H1 (cell line): ENCODE measurements at regions not wholly inside any gene's neighbourhood (a gene's known extent, or its start where the extent isn't known, plus 50 kb on each side); places are given as distances from the start of the nearest gene placed in this dataset.

ENCODE experiments used
- CTCF ChIA-PET: fragments of 300-600 bp; sonication (Branson Sonifier 250); formaldehyde crosslinking; loops from one replicate; lab custom pipeline; 2021; ENCODE audit not compliant: partially characterized antibody; lab: Charles Lee
- POLR2A ChIA-PET: fragments of 300-600 bp; sonication (Branson Sonifier 250); formaldehyde crosslinking; loops from one replicate; lab custom pipeline; 2021; ENCODE audit warnings: inconsistent platforms; ENCODE audit not compliant: partially characterized antibody; lab: Charles Lee
- DNase-seq, 2 experiments: peaks; one replicate each; pipeline versions ENCODE4 v3.0.0 to v3.0.0-alpha.2; 2010 to 2022; ENCODE audit warnings: low spot score in 2 of 2, low read depth in 1 of 2, mixed read lengths in 1 of 2
- FAIRE-seq: peaks from 2 replicates; lab custom pipeline; 2011; peaks lifted over from hg19 to GRCh38; lab: Jason Lieb, UNC
- H2AFZ ChIP-seq: 2 replicates; pipeline ENCODE4 v1.8.1; 2012; ENCODE audit warnings: low read length, inconsistent platforms
- H2AK5ac ChIP-seq: 2 replicates; pipeline ENCODE4 v1.6.1; 2013; ENCODE audit warnings: low read depth, low read length
- H2BK120ac ChIP-seq: replicated peaks from 2 replicates; pipeline ENCODE3; 2013; ENCODE audit warnings: low read depth, low read length, inconsistent platforms
- H2BK12ac ChIP-seq: 2 replicates; pipeline ENCODE4 v1.6.1; 2013; ENCODE audit warnings: low read depth, low read length
- H2BK15ac ChIP-seq: 2 replicates; pipeline ENCODE4 v1.6.1; 2013; ENCODE audit warnings: low read length
- H2BK20ac ChIP-seq: 2 replicates; pipeline ENCODE4 v1.6.1; 2013; ENCODE audit warnings: low read length
- H2BK5ac ChIP-seq: 2 replicates; pipeline ENCODE4 v1.6.1; 2013; ENCODE audit warnings: low read depth, low read length
- H3K14ac ChIP-seq: 2 replicates; pipeline ENCODE4 v1.6.1; 2013; ENCODE audit warnings: inconsistent platforms; ENCODE audit not compliant: insufficient read length
- H3K18ac ChIP-seq: 2 replicates; pipeline ENCODE4 v1.6.1; 2013; ENCODE audit warnings: low read length; ENCODE audit errors: extremely low read depth
- H3K23ac ChIP-seq: 2 replicates; pipeline ENCODE4 v1.6.1; 2013; ENCODE audit warnings: inconsistent platforms; ENCODE audit not compliant: insufficient read length
- H3K23me2 ChIP-seq: 2 replicates; pipeline ENCODE4 v1.6.1; 2013; ENCODE audit warnings: low read depth, low read length
- H3K27ac ChIP-seq: 2 replicates; pipeline ENCODE4 v1.6.1; 2011; ENCODE audit warnings: low read depth, low read length, inconsistent platforms
- H3K27me3 ChIP-seq, 4 experiments: replicated peaks in 1 of 4; 1 replicate in 1 of 4; 2 replicates in 3 of 4; pipeline versions ENCODE4 v1.6.1 to v1.8.1; 2011 to 2013; ENCODE audit warnings: low read length in 3 of 4, mild to moderate bottlenecking in 3 of 4, inconsistent platforms in 2 of 4, mixed read lengths in 2 of 4, moderate library complexity in 1 of 4; ENCODE audit not compliant: control insufficient read depth in 3 of 4, insufficient read depth in 3 of 4; ENCODE audit errors: extremely low read depth in 1 of 4
- H3K36me3 ChIP-seq, 4 experiments: 2 replicates each; pipeline versions ENCODE4 v1.6.1 to v1.8.1; 2011 to 2013; ENCODE audit warnings: mild to moderate bottlenecking in 4 of 4, low read length in 3 of 4, moderate library complexity in 2 of 4, control low read depth in 1 of 4, inconsistent platforms in 1 of 4; ENCODE audit not compliant: insufficient read depth in 4 of 4, control insufficient read depth in 2 of 4
- H3K4ac ChIP-seq: replicated peaks from 2 replicates; pipeline ENCODE3; 2013; ENCODE audit warnings: low read length, low read depth, mixed read lengths, inconsistent platforms; ENCODE audit not compliant: insufficient read length
- H3K4me1 ChIP-seq, 4 experiments: replicated peaks in 1 of 4; 1 replicate in 1 of 4; 2 replicates in 3 of 4; pipeline versions ENCODE4 v1.6.1 to v1.8.1; 2011 to 2013; ENCODE audit warnings: low read length in 3 of 4, inconsistent platforms in 2 of 4, mixed read lengths in 1 of 4; ENCODE audit not compliant: insufficient read depth in 4 of 4, control insufficient read depth in 3 of 4
- H3K4me2 ChIP-seq, 2 experiments: 2 replicates each; pipeline versions ENCODE4 v1.6.1 to v1.8.1; 2011 to 2013; ENCODE audit warnings: low read depth in 2 of 2, low read length in 2 of 2, control low read depth in 1 of 2, inconsistent platforms in 1 of 2, mild to moderate bottlenecking in 1 of 2; ENCODE audit not compliant: insufficient read depth in 1 of 2
- H3K4me3 ChIP-seq, 4 experiments: fragments of 200-600, 300-600 bp in 1 of 4; sonication (generic), shearing (Covaris generic), sonication (Bioruptor Twin) in 1 of 4; 2 replicates each; pipeline versions ENCODE4 v1.5.1 to v1.8.1; 2011 to 2016; ENCODE audit warnings: low read length in 4 of 4, low read depth in 3 of 4, control low read depth in 2 of 4, inconsistent platforms in 2 of 4, mild to moderate bottlenecking in 2 of 4, mixed read lengths in 1 of 4, moderate library complexity in 1 of 4; ENCODE audit not compliant: insufficient read depth in 2 of 4; ENCODE audit errors: extremely low read depth in 1 of 4
- H3K56ac ChIP-seq: replicated peaks from 2 replicates; pipeline ENCODE3; 2013; ENCODE audit warnings: low read depth, mild to moderate bottlenecking, mixed read lengths, low read length, inconsistent platforms; ENCODE audit not compliant: insufficient read length
- H3K79me1 ChIP-seq: 2 replicates; pipeline ENCODE4 v1.6.1; 2013; ENCODE audit warnings: low read depth, low read length, control low read depth
- H3K79me2 ChIP-seq, 2 experiments: 2 replicates each; pipeline versions ENCODE4 v1.6.1 to v1.8.1; 2012 to 2013; ENCODE audit warnings: low read length in 2 of 2, mild to moderate bottlenecking in 2 of 2, inconsistent platforms in 1 of 2; ENCODE audit not compliant: insufficient read depth in 2 of 2, control insufficient read depth in 1 of 2
- H3K9ac ChIP-seq, 4 experiments: replicated peaks in 1 of 4; 1 replicate in 1 of 4; 2 replicates in 3 of 4; pipeline versions ENCODE4 v1.6.1 to v1.8.1; 2011 to 2013; ENCODE audit warnings: low read depth in 3 of 4, low read length in 3 of 4, control low read depth in 2 of 4, mild to moderate bottlenecking in 2 of 4, moderate library complexity in 2 of 4, inconsistent platforms in 1 of 4; ENCODE audit errors: extremely low read depth in 1 of 4
- H3K9me3 ChIP-seq, 2 experiments: 2 replicates each; pipeline versions ENCODE4 v1.6.1 to v1.8.1; 2012 to 2013; ENCODE audit warnings: mild to moderate bottlenecking in 2 of 2, moderate library complexity in 2 of 2, control low read depth in 1 of 2, inconsistent platforms in 1 of 2, low read depth in 1 of 2, low read length in 1 of 2, mixed read lengths in 1 of 2; ENCODE audit not compliant: insufficient read depth in 2 of 2
- H4K20me1 ChIP-seq, 2 experiments: replicated peaks in 1 of 2; 2 replicates each; pipeline versions ENCODE3 to v1.8.1; 2011 to 2013; ENCODE audit warnings: inconsistent platforms in 2 of 2, low read length in 2 of 2, mild to moderate bottlenecking in 1 of 2; ENCODE audit not compliant: insufficient read depth in 2 of 2, control insufficient read depth in 1 of 2
- H4K5ac ChIP-seq: 2 replicates; pipeline ENCODE4 v1.6.1; 2013; ENCODE audit warnings: low read length, low read depth, mixed read lengths, inconsistent platforms; ENCODE audit not compliant: insufficient read length
- H4K8ac ChIP-seq: 2 replicates; pipeline ENCODE4 v1.8.0; 2013; ENCODE audit warnings: mild to moderate bottlenecking, moderate library complexity, low read length, inconsistent platforms; ENCODE audit not compliant: insufficient read depth; ENCODE audit errors: extremely low read depth
- H4K91ac ChIP-seq: replicated peaks from 2 replicates; pipeline ENCODE3; 2013; ENCODE audit warnings: low read length, mixed read lengths, inconsistent platforms; ENCODE audit not compliant: insufficient read length
- BACH1 ChIP-seq: IDR thresholded peaks from 2 replicates; pipeline ENCODE4 v1.6.1; 2012; ENCODE audit warnings: low read length, improper control_type of control experiment
- BCL11A ChIP-seq, 2 experiments: IDR thresholded peaks; one replicate each; pipeline ENCODE4 v1.6.1; 2011; ENCODE audit warnings: low read depth in 2 of 2, low read length in 2 of 2, mild to moderate bottlenecking in 2 of 2
- CREB1 ChIP-seq: IDR thresholded peaks from 2 replicates; pipeline ENCODE4 v1.6.1; 2012; ENCODE audit warnings: inconsistent platforms
- EP300 ChIP-seq, 2 experiments: IDR thresholded peaks; 1 replicate in 1 of 2; 2 replicates in 1 of 2; pipeline ENCODE4 v1.6.1; 2011 to 2012; ENCODE audit warnings: low read depth in 2 of 2, low read length in 2 of 2, mild to moderate bottlenecking in 2 of 2, borderline replicate concordance in 1 of 2, inconsistent platforms in 1 of 2, moderate library complexity in 1 of 2
- HDAC6 ChIP-seq: IDR thresholded peaks from one replicate; pipeline ENCODE4 v1.7.1; 2012; ENCODE audit warnings: low read depth, mild to moderate bottlenecking, inconsistent platforms, low read length, moderate library complexity
- JUN ChIP-seq: IDR thresholded peaks from 2 replicates; pipeline ENCODE4 v1.6.1; 2011; ENCODE audit warnings: low read depth, mild to moderate bottlenecking, improper control_type of control experiment, low read length
- NANOG ChIP-seq: IDR thresholded peaks from 2 replicates; pipeline ENCODE4 v1.6.1; 2011; ENCODE audit warnings: low read length, low read depth, mild to moderate bottlenecking, inconsistent platforms; ENCODE audit not compliant: insufficient read depth, poor library complexity, severe bottlenecking
- PHF8 ChIP-seq: fragments of 200-600 bp; sonication (generic); conservative IDR thresholded peaks from 2 replicates; pipeline ENCODE4 v1.7.1; 2012; ENCODE audit warnings: low read depth, mild to moderate bottlenecking, inconsistent platforms, low read length, moderate library complexity
- RFX5 ChIP-seq: IDR thresholded peaks from 2 replicates; pipeline ENCODE4 v1.6.1; 2011; ENCODE audit warnings: low read depth, low read length, improper control_type of control experiment, borderline replicate concordance
- SP4 ChIP-seq: IDR thresholded peaks from 2 replicates; pipeline ENCODE4 v1.6.1; 2012; ENCODE audit warnings: low read length, inconsistent platforms
- TF ChIP-seq, protein P1 (sequence below), 3 experiments: IDR thresholded peaks; 1 replicate in 2 of 3; 2 replicates in 1 of 3; pipeline versions ENCODE4 v1.5.1 to v1.6.1; 2011; ENCODE audit warnings: low read length in 3 of 3, mild to moderate bottlenecking in 3 of 3, inconsistent platforms in 2 of 3, low read depth in 1 of 3, moderate library complexity in 1 of 3; ENCODE audit not compliant: insufficient read depth in 1 of 3; ENCODE audit errors: control extremely low read depth in 1 of 3
- TF ChIP-seq, protein P2 (sequence below): IDR thresholded peaks from 2 replicates; pipeline ENCODE4 v1.6.1; 2012; ENCODE audit warnings: inconsistent platforms

DNA sequence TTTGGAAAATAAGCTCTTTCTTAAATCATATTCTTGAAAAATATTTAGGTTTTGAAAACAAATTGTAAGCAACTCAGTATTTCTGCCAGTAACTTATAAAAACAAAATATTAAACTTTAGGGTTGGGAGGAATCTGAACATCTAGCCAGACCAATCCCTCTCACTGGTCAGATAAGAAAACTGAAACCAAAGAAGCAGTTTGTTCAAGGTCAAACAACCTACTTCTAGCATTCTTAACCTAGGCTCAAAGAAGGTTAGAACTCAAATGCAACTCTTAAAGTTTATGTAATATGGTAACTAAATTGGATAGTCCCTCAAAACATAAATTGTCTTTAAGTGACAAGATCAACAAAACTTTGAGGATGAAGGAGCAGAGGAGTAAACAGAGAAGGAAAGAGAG, 374.9 kb upstream of the TNC start:
- H2BK15ac ChIP-seq: no peak overlapping the region
- H4K5ac ChIP-seq: no peak overlapping the region
- H4K91ac ChIP-seq: no peak overlapping the region
- H4K8ac ChIP-seq: no peak overlapping the region
- H2AFZ ChIP-seq: no peak overlapping the region
- H3K14ac ChIP-seq: no peak overlapping the region
- no peaks in the 10 kb centered on the region for H4K20me1 ChIP-seq
- H2BK120ac ChIP-seq: no peak overlapping the region
- H3K23ac ChIP-seq: no peak overlapping the region
- H3K4ac ChIP-seq: no peak overlapping the region
- no peak overlapping the region for H3K4me3 ChIP-seq
- H3K18ac ChIP-seq: no peak overlapping the region
- POLR2A ChIA-PET: interaction anchor here (2.2 to 7.4 kb wide), 2 partner anchors 8 to 13 kb away, joined by 9 to 42 read pairs; no protein-coding TSS in a partner anchor
- no peak overlapping the region for H3K4me2 ChIP-seq
- no peak overlapping the region for H2BK12ac ChIP-seq
- peaks cover 0 to 6% (median 1%) of the 10 kb centered on the region in 4 experiments; a peak in 4 of 8 replicates for H3K36me3 ChIP-seq
- TF ChIP-seq CREB1: no peak
- TF ChIP-seq, protein P1, sequence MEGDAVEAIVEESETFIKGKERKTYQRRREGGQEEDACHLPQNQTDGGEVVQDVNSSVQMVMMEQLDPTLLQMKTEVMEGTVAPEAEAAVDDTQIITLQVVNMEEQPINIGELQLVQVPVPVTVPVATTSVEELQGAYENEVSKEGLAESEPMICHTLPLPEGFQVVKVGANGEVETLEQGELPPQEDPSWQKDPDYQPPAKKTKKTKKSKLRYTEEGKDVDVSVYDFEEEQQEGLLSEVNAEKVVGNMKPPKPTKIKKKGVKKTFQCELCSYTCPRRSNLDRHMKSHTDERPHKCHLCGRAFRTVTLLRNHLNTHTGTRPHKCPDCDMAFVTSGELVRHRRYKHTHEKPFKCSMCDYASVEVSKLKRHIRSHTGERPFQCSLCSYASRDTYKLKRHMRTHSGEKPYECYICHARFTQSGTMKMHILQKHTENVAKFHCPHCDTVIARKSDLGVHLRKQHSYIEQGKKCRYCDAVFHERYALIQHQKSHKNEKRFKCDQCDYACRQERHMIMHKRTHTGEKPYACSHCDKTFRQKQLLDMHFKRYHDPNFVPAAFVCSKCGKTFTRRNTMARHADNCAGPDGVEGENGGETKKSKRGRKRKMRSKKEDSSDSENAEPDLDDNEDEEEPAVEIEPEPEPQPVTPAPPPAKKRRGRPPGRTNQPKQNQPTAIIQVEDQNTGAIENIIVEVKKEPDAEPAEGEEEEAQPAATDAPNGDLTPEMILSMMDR (IDR thresholded peaks at IDR 0.05; ENCODE audit: control extremely low read depth in 1 of 3, insufficient read depth in 1 of 3, low read depth in 1 of 3, low read length in 3 of 3): no peak
- no peak for TF ChIP-seq BACH1
- TF ChIP-seq NANOG: no peak
- TF ChIP-seq, protein P2, sequence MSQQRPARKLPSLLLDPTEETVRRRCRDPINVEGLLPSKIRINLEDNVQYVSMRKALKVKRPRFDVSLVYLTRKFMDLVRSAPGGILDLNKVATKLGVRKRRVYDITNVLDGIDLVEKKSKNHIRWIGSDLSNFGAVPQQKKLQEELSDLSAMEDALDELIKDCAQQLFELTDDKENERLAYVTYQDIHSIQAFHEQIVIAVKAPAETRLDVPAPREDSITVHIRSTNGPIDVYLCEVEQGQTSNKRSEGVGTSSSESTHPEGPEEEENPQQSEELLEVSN: no peak
- TF ChIP-seq PHF8: no peak
- TF ChIP-seq EP300 (IDR thresholded peaks at IDR 0.05; ENCODE audit: borderline replicate concordance in 1 of 2, low read depth in 2 of 2, low read length in 2 of 2): no peak
- TF ChIP-seq BCL11A (IDR thresholded peaks at IDR 0.05; ENCODE audit: low read depth in 2 of 2, low read length in 2 of 2): no peak
- TF ChIP-seq HDAC6: no peak
- no peak for TF ChIP-seq JUN
- TF ChIP-seq SP4: no peak
- TF ChIP-seq RFX5: no peak
- no peak overlapping the region for H2AK5ac ChIP-seq
- DNase-seq (no peak), FAIRE-seq (no peak)
- no peak overlapping the region for H2BK20ac ChIP-seq
- no peak overlapping the region for H3K27ac ChIP-seq
- no peaks in the 10 kb centered on the region for H3K79me2 ChIP-seq
- H3K79me1 ChIP-seq: no peaks in the 10 kb centered on the region
- H3K9ac ChIP-seq: no peak overlapping the region
- no peak overlapping the region for H3K56ac ChIP-seq
- no peaks in the 10 kb centered on the region for H3K9me3 ChIP-seq
- no peak overlapping the region for H2BK5ac ChIP-seq
- no peaks in the 10 kb centered on the region; a peak in 1 of 7 replicates for H3K4me1 ChIP-seq
- no peaks in the 10 kb centered on the region for H3K27me3 ChIP-seq
- H3K23me2 ChIP-seq: no peaks in the 10 kb centered on the region
- CTCF ChIA-PET: no interaction called here
